Right renal pelvis (tissue), 4 donors: ENCODE measurements at regions not wholly inside any gene's neighbourhood (a gene's known extent, or its start where the extent isn't known, plus 50 kb on each side); places are given as distances from the start of the nearest gene placed in this dataset.

Experiments used
- DNase-seq, 4 donors: peaks; one replicate each; pipeline ENCODE4 v3.0.0-alpha.2; 2013; ENCODE audit warnings: low read depth in 4 of 4, low spot score in 3 of 4, missing footprints in 1 of 4

GRCh38 chr12:111160350-111161241, 208.3 kb downstream of the PHETA1 start:
- no peak for DNase-seq

- no peak for DNase-seq
Observed at GRCh38 chr12:111158992-111159391, 209.9 kb downstream of the PHETA1 start.

- no peak for DNase-seq
Observed at GRCh38 chr12:111157486-111157885, 211.4 kb downstream of the PHETA1 start.

- no peak for DNase-seq
Observed at GRCh38 chr12:111156304-111156703, 212.6 kb downstream of the PHETA1 start.

GRCh38 chr12:111155521-111155920, 213.4 kb downstream of the PHETA1 start:
- DNase-seq = no peak

- DNase-seq = no peak
Observed at GRCh38 chr12:111155020-111155419, 213.9 kb downstream of the PHETA1 start.

- no peak for DNase-seq
Observed at GRCh38 chr12:111154147-111154834, 214.6 kb downstream of the PHETA1 start.

- DNase-seq = no peak
Observed at GRCh38 chr12:111152561-111152960, 216.3 kb downstream of the PHETA1 start.

GRCh38 chr12:111150921-111151840, 217.7 kb downstream of the PHETA1 start:
- DNase-seq = no peak

GRCh38 chr12:111150360-111150759, 218.5 kb downstream of the PHETA1 start:
- no peak for DNase-seq

GRCh38 chr12:111149299-111149698, 219.6 kb downstream of the PHETA1 start:
- no peak for DNase-seq

- no peak for DNase-seq
Observed at GRCh38 chr12:111148005-111148404, 220.9 kb downstream of the PHETA1 start.

GRCh38 chr12:111143271-111143670, 222.9 kb upstream of the MYL2 start:
- no peak for DNase-seq

- no peak for DNase-seq
Observed at GRCh38 chr12:111141205-111141604, 220.8 kb upstream of the MYL2 start.

- no peak for DNase-seq
Observed at GRCh38 chr12:111138016-111138415, 217.6 kb upstream of the MYL2 start.

GRCh38 chr12:111135293-111135832, 215.0 kb upstream of the MYL2 start:
- DNase-seq = no peak

GRCh38 chr12:111130336-111130735, 210.0 kb upstream of the MYL2 start:
- no peak for DNase-seq

- no peak for DNase-seq
Observed at GRCh38 chr12:111129149-111129767, 208.9 kb upstream of the MYL2 start.

- no peak for DNase-seq
Observed at GRCh38 chr12:111126331-111126730, 206.0 kb upstream of the MYL2 start.

- DNase-seq = no peak
Observed at GRCh38 chr12:111124183-111124582, 203.8 kb upstream of the MYL2 start.
